AG04449 (cell line): ENCODE measurements at regions not wholly inside any gene's neighbourhood (a gene's known extent, or its start where the extent isn't known, plus 50 kb on each side); places are given as distances from the start of the nearest gene placed in this dataset.
A peak's percentile ranks its signal among the peaks of the same experiment; 100 is the strongest.

Experiments used
- CTCF ChIA-PET: fragments of 350-600 bp; formaldehyde crosslinking; extraction: SDS; loops from one replicate; lab custom pipeline; 2021; ENCODE audit warnings: antibody characterized with exemption; lab: Yijun Ruan, JAX
- POLR2A ChIA-PET: fragments of 400-600, 350-600 bp; formaldehyde crosslinking; extraction: SDS; loops from one replicate; lab custom pipeline; 2020; ENCODE audit warnings: antibody characterized with exemption, inconsistent platforms; lab: Yijun Ruan, JAX
- DNase-seq: peaks from one replicate; pipeline ENCODE4 v3.0.0-alpha.2; 2010; ENCODE audit warnings: low read depth, low spot score
- H3K4me3 ChIP-seq: 2 replicates; pipeline ENCODE4 v1.5.1; 2011; ENCODE audit warnings: low read depth, mild to moderate bottlenecking, control low read depth, low read length
- CTCF ChIP-seq: IDR thresholded peaks from one replicate; pipeline ENCODE4 v1.5.1; 2011; ENCODE audit warnings: mild to moderate bottlenecking, moderate library complexity, low read length, control low read depth, inconsistent platforms; ENCODE audit not compliant: insufficient read depth; ENCODE audit errors: missing control alignments

- no peak overlapping the region for H3K4me3 ChIP-seq
- TF ChIP-seq CTCF, result no peak
- ChIA-PET POLR2A (no interaction called here), CTCF (no interaction called here)
- DNase-seq, result no peak
Observed at GRCh38 chr2:199216253-199216652, 241.5 kb downstream of the SATB2 start.

- CTCF ChIA-PET, result no interaction called here
- POLR2A ChIA-PET, result no interaction called here
- DNase-seq, result peak; percentile 28
- H3K4me3 ChIP-seq, result no peak overlapping the region
- no peak for TF ChIP-seq CTCF
Observed at GRCh38 chr2:199207011-199207410, 250.7 kb downstream of the SATB2 start.

GRCh38 chr2:199206536-199206935, 251.2 kb downstream of the SATB2 start:
- POLR2A ChIA-PET, result no interaction called here
- no peak overlapping the region for H3K4me3 ChIP-seq
- no peak for DNase-seq
- CTCF ChIA-PET, result no interaction called here
- no peak for TF ChIP-seq CTCF

- POLR2A ChIA-PET, result no interaction called here
- TF ChIP-seq CTCF, result no peak
- no peak overlapping the region for H3K4me3 ChIP-seq
- no peak for DNase-seq
- CTCF ChIA-PET, result no interaction called here
Observed at GRCh38 chr2:199202964-199203363, 254.8 kb downstream of the SATB2 start.

GRCh38 chr2:199201539-199201938, 256.2 kb downstream of the SATB2 start:
- CTCF ChIA-PET, result no interaction called here
- no peak overlapping the region for H3K4me3 ChIP-seq
- TF ChIP-seq CTCF, result no peak
- DNase-seq, result no peak
- POLR2A ChIA-PET, result no interaction called here

GRCh38 chr2:199199797-199200196, 257.9 kb downstream of the SATB2 start:
- no peak overlapping the region for H3K4me3 ChIP-seq
- no peak for DNase-seq
- CTCF ChIA-PET, result no interaction called here
- no peak for TF ChIP-seq CTCF
- POLR2A ChIA-PET, result no interaction called here

GRCh38 chr2:199197448-199197847, 260.3 kb downstream of the SATB2 start:
- ChIA-PET CTCF (no interaction called here), POLR2A (no interaction called here)
- H3K4me3 ChIP-seq, result no peak overlapping the region
- no peak for TF ChIP-seq CTCF
- no peak for DNase-seq
